ENCODE measurements at regions not wholly inside any gene's neighbourhood (a gene's known extent, or its start where the extent isn't known, plus 50 kb on each side); places are given as distances from the start of the nearest gene placed in this dataset.

- no peak for DNase-seq (ENCODE audit: insufficient read length, low spot score)
- no peak for FAIRE-seq
- no peak for TF ChIP-seq CTCF (IDR thresholded peaks at IDR 0.05; ENCODE audit: insufficient read depth, missing control alignments)
These were observed 61.0 kb downstream of the FOXL1 start for GRCh38 chr16:86639354-86639753.

- no peak for DNase-seq (ENCODE audit: insufficient read length, low spot score)
- no peak for TF ChIP-seq CTCF (IDR thresholded peaks at IDR 0.05; ENCODE audit: insufficient read depth, missing control alignments)
- FAIRE-seq, result no peak
These were observed 62.0 kb downstream of the FOXL1 start for GRCh38 chr16:86640265-86640843.

DNA sequence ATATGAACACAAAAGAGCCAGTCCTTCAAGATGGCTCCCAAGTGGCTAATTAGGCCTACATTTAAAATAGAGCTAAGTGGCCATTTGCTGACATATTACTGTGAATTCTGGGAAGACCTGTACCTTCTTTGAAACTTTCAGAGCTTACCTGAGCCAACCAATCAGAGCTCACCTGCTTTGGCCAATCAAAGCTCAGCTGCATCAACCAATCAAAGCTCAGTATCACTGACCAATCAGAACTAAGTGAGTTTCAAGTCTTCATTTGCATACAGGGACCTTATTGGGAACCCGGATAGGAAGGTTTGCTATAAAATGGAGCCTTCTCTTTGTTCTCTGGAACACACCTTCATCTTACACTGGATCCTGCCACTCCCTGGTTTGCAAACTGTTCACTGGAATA lies 63.7 kb downstream of the FOXL1 start:
- TF ChIP-seq CTCF (IDR thresholded peaks at IDR 0.05; ENCODE audit: insufficient read depth, missing control alignments), result no peak
- DNase-seq (ENCODE audit: insufficient read length, low spot score), result no peak
- FAIRE-seq, result no peak

DNA sequence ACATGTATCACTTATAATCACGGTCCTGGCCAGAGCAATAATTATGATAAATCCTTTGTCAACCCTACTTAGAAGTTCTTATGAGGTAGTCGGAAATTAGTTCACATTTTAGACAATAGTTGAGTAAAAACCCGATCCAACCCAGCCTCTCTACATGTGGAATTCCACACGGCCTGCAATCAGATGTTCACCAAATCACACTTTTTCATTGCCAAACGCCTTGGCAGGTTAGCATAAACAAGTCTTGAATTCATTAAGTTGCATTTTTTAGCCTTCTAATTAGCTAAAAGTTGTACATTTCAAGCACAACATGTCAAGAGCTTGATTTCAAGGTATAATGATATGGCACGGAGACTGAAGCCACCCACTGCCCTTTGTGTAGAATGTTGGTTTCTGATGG lies 65.3 kb downstream of the FOXL1 start:
- TF ChIP-seq CTCF (IDR thresholded peaks at IDR 0.05; ENCODE audit: insufficient read depth, missing control alignments), result no peak
- FAIRE-seq (no peak), DNase-seq (ENCODE audit: insufficient read length, low spot score) (no peak)

DNA sequence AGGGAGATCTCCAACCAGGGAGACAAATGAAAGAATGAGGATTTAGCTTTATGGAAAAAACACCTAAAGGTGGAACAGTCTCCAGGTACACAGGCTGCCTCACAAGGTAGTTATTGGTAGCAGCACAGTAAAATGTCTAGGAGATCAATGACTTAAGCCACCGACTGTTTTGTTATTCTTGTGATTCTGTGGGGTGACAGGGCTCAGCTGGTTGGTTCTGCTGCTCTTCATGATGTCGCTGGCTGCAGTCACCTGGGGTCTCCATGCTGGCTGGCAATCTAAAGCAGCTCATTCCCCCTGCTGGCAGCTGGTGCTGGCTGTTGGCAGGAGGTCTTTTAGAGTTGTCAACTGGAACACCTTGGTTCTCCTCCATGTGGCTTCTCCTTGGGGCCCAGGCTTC lies 69.2 kb downstream of the FOXL1 start:
- no peak for DNase-seq (ENCODE audit: insufficient read length, low spot score)
- no peak for FAIRE-seq
- TF ChIP-seq CTCF (IDR thresholded peaks at IDR 0.05; ENCODE audit: insufficient read depth, missing control alignments), result no peak

DNA sequence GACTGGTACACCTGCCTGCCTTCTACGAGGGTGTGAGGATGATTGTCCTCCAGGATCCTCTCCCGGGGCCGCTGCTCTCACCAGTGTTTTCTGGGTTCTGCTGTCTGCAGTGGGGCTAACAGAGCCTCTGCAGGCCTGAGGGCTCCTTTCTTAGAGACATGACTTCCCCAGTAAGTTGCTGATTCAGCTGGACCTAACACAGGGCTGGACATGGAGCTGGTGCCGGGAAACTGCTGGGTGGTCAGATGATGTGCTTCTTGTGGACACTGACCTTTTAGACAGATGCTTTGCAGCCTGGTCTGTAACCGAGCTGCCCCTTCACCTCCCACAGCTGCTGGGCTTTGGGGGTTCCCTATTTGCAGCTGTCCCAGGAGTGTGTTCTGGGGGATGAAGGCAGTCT lies 71.5 kb downstream of the FOXL1 start:
- FAIRE-seq, result no peak
- no peak for DNase-seq (ENCODE audit: insufficient read length, low spot score)
- no peak for TF ChIP-seq CTCF (IDR thresholded peaks at IDR 0.05; ENCODE audit: insufficient read depth, missing control alignments)

GRCh38 chr16:86651013-86651627 lies 72.8 kb downstream of the FOXL1 start:
- no peak for FAIRE-seq
- TF ChIP-seq CTCF (IDR thresholded peaks at IDR 0.05; ENCODE audit: insufficient read depth, missing control alignments), result no peak
- no peak for DNase-seq (ENCODE audit: insufficient read length, low spot score)

All from D721Med (cell line).